IPS-20b (cell line): ENCODE measurements at regions not wholly inside any gene's neighbourhood (a gene's known extent, or its start where the extent isn't known, plus 50 kb on each side); places are given as distances from the start of the nearest gene placed in this dataset.
"Not testable (repeated sequence)": the region's sequence is repeated elsewhere in the genome, so short reads cannot be mapped to it uniquely, and the experiment has no call there.

Experiments used
- H3K27ac ChIP-seq: one replicate; pipeline ENCODE4 v1.5.1; 2013; ENCODE audit warnings: low read length
- H3K27me3 ChIP-seq: 2 replicates; pipeline ENCODE4 v1.6.1; 2013; ENCODE audit warnings: mild to moderate bottlenecking, low read length, inconsistent platforms; ENCODE audit not compliant: insufficient read depth
- H3K36me3 ChIP-seq: 2 replicates; pipeline ENCODE4 v1.6.1; 2013; ENCODE audit warnings: low read depth, mild to moderate bottlenecking, inconsistent platforms, low read length, moderate library complexity; ENCODE audit not compliant: insufficient read depth
- H3K4me1 ChIP-seq: 2 replicates; pipeline ENCODE4 v1.6.1; 2013; ENCODE audit warnings: mild to moderate bottlenecking, control low read depth, inconsistent platforms, low read length, moderate library complexity; ENCODE audit not compliant: insufficient read depth
- H3K4me3 ChIP-seq: 2 replicates; pipeline ENCODE4 v1.5.1; 2013; ENCODE audit warnings: mild to moderate bottlenecking, low read length, inconsistent platforms
- H3K9ac ChIP-seq: 2 replicates; pipeline ENCODE4 v1.6.1; 2013; ENCODE audit warnings: low read depth, mild to moderate bottlenecking, inconsistent platforms, low read length, moderate library complexity
- H3K9me3 ChIP-seq: 2 replicates; pipeline ENCODE4 v1.6.1; 2013; ENCODE audit warnings: mild to moderate bottlenecking, low read depth, low read length, inconsistent platforms; ENCODE audit not compliant: insufficient read depth

DNA sequence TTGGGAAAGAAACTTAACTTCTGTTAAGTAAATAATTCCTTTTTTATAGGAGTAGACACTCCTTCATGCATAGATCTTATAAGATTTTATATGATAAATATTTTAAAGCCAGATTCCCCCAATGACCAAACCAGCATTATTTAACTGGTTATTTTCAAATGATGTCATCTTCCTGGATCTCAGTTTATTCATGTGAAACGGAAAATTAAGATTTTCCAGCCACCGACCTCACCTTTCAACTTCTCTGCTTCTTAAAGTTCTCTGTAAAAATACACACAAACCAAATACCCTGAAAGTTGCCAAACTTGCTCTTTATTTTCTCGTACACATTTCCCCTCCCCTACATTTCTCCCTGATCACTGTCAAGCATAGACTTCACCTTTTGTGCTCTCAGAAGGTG, 364.2 kb downstream of the GALC start:
- Histone ChIP-seq H3K36me3 (no peaks in the 10 kb centered on the region), H3K9me3 (no peaks in the 10 kb centered on the region; the same call in 1 of the 2 replicates), H3K9ac (no peak overlapping the region), H3K27ac (no peak overlapping the region), H3K4me1 (no peaks in the 10 kb centered on the region), H3K27me3 (no peaks in the 10 kb centered on the region), H3K4me3 (no peak overlapping the region)

DNA sequence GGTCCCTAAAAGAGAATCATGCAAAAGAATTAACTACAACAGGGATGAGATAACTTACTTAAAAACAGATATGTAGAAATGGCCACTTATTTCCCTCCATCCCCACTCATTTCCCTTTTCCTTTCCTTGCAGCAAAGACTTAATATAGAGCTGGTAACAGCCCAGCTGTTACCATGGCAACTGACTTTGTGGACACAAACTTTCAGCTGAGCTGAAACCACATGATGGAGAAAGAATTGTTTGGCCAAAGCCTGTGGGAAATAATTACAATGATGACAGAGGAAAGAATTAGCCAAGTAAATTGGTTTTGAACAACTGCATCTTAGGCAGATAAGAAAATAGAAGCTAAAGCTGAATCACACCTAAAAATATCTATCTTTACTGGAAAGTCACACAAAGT, 364.9 kb downstream of the GALC start:
- Histone ChIP-seq H3K27ac (no peak overlapping the region), H3K9me3 (peaks cover under 1% of the 10 kb centered on the region), H3K4me1 (no peaks in the 10 kb centered on the region)

DNA sequence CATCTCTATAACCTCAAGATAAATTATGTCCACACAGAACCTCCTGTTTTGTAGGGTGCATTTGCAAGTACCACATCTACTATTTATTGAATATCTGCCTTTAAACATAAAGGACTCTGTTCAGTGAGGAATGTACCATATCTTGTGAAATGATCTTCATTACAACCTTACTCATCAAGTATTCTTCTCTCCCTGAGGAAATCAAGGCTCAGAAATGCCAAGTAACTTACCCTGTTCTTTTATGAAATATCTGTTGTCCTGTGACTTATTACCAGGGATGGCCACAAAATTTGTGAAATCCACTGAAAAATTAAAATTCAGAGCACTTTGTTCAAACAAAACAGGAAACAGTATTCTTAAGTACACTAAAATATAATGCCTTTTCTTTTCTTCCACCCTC, 366.7 kb downstream of the GALC start:
- H3K9me3 ChIP-seq, result peaks cover 16% of the 10 kb centered on the region
- H3K27me3 ChIP-seq, result no peaks in the 10 kb centered on the region
- H3K4me1 ChIP-seq, result no peaks in the 10 kb centered on the region
- no peak overlapping the region for H3K9ac ChIP-seq
- no peaks in the 10 kb centered on the region for H3K36me3 ChIP-seq
- no peak overlapping the region for H3K27ac ChIP-seq
- H3K4me3 ChIP-seq, result no peak overlapping the region

More for the DNA sequence above, 364.9 kb downstream of the GALC start:
- no peak overlapping the region for H3K4me3 ChIP-seq
- no peaks in the 10 kb centered on the region for H3K36me3 ChIP-seq
- H3K9ac ChIP-seq, result no peak overlapping the region
- H3K27me3 ChIP-seq, result no peaks in the 10 kb centered on the region

DNA sequence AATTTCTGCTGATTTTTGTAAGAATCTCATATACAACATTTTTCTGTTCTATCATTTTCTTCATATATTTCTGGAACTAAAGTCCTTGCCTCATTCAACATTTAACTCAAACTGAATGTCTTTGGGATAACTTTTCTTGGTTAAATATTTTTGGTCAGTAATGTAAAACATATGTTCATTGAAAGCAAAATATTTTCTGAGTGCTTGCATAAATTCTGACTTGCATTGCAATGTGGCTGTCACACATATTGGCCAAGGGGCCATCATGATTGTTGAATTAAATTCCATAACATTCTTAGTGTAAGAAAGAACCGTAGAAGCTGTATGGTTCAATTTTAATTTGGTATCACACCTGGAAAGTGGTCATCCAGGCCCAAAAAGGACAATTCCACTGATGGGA, 369.4 kb downstream of the GALC start:
- Histone ChIP-seq H3K9ac (no peak overlapping the region), H3K4me3 (no peak overlapping the region), H3K9me3 (peaks cover 27% of the 10 kb centered on the region), H3K36me3 (no peaks in the 10 kb centered on the region), H3K4me1 (no peaks in the 10 kb centered on the region), H3K27ac (no peak overlapping the region), H3K27me3 (no peaks in the 10 kb centered on the region)

DNA sequence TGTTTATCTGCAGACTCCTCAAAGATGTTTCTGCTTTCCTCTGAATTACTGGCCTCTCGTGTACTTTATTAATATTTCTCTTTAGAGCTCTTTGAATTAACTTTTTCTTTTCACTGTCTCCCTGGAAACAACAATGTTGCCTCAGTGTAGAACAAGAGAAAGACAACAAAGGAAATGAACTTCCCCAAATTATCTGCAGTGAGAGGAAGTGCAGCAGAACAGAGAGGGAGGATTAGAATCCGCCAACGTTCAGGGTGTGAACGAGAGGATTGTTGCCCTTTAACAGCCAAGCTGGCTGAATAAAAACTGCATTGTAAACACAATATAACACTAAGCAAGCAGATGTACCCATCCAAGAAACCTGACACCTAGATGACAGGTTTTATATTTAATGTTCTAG, 375.9 kb downstream of the GALC start:
- Histone ChIP-seq H3K36me3 (no peaks in the 10 kb centered on the region), H3K27me3 (no peaks in the 10 kb centered on the region), H3K4me3 (no peak overlapping the region), H3K27ac (no peak overlapping the region), H3K4me1 (no peaks in the 10 kb centered on the region), H3K9ac (no peak overlapping the region), H3K9me3 (peaks cover 18% of the 10 kb centered on the region)

DNA sequence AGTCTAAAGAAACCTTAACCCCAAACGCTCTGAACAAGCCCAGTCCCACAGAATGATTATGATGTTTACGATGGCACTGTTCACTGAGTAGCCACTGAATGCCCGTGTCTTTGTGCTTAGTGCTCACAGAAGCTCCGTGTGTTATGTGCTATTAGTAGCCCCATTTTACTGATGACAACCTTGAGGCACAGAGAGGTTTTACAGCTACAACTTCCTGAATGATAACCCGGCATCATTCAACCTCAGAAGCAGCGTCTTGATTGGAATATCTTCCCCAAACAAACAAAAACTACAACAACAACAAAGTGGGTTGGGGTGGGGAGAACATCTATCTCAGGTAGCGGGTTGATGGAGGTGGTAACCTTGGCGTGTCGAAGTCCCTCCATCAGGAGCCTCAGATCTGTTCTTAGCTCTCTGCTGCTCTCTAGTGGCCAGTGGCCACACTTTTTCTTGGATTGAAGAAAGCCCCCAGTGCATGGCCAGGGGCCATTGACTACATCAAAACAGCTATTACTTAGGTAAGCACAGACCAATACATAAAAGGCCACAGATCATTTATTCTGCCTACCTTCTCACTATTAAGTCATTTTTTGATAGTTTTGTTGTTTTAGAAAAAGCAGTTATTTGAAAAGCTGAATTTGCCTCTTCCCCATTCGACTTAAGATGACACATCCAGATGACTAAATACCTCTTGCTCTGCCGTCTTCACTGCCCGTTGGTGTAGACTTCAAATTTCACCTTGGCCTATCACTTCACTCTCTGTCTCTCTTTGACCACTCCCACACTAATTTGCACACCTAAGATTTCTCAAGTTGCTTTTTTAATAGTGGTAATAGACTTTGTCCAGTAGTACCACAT, 376.9 kb downstream of the GALC start:
- Histone ChIP-seq H3K27me3 (no peaks in the 10 kb centered on the region), H3K4me1 (no peaks in the 10 kb centered on the region), H3K4me3 (no peak overlapping the region), H3K9me3 (peaks cover 9% of the 10 kb centered on the region; the same call in 1 of the 2 replicates), H3K36me3 (no peaks in the 10 kb centered on the region), H3K27ac (no peak overlapping the region), H3K9ac (no peak overlapping the region)

DNA sequence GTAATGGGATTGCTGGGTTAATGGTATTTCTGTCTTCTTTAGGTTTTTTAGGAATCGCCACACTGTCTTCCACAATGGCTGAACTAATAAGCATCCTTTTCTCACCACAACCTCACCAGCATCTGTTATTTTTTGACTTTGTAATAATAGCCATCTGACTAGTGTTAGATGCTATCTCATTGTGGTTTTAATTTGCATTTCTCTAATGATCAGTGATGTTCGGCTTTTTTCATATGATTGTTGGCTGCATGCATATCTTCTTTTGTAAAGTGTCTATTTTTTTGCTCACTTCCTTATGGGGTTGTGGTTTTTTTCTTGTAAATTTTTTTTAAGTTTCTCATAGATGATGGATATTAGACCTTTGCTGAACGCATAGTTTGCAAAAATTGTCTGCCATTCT, 377.9 kb downstream of the GALC start:
- H3K27ac ChIP-seq, result no peak overlapping the region
- no peak overlapping the region for H3K9ac ChIP-seq

DNA sequence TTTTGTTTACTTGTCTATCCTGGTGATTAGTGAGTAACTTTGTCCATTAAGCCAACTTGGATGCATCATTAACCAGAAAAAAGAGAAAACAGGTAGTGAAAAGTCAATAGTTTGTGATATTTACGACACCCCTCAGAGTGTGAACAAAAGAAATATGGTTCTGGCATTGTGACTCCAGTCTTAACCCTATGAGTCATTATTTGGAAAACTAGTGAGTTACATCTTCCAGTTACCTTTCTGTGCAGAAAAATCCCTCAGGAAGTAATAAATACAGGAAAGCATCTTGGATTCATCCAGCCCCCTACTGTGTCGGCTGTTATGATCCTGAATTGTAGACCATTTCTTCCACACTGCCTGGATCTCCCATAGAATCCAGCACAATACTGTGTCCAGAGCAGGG, 379.1 kb downstream of the GALC start:
- H3K27me3 ChIP-seq, result no peaks in the 10 kb centered on the region
- H3K4me3 ChIP-seq, result no peak overlapping the region
- no peaks in the 10 kb centered on the region for H3K4me1 ChIP-seq
- 0 out of 2 replicates have a peak, but pooled peaks cover 6% of the 10 kb centered on the region for H3K9me3 ChIP-seq
- no peaks in the 10 kb centered on the region for H3K36me3 ChIP-seq
- no peak overlapping the region for H3K9ac ChIP-seq
- H3K27ac ChIP-seq, result no peak overlapping the region

More for the DNA sequence above, 377.9 kb downstream of the GALC start:
- H3K4me3 ChIP-seq, result no peak overlapping the region
- no peaks in the 10 kb centered on the region for H3K4me1 ChIP-seq
- peaks cover under 1% of the 10 kb centered on the region; the same call in 1 of the 2 replicates for H3K9me3 ChIP-seq
- H3K27me3 ChIP-seq, result no peaks in the 10 kb centered on the region
- H3K36me3 ChIP-seq, result no peaks in the 10 kb centered on the region

DNA sequence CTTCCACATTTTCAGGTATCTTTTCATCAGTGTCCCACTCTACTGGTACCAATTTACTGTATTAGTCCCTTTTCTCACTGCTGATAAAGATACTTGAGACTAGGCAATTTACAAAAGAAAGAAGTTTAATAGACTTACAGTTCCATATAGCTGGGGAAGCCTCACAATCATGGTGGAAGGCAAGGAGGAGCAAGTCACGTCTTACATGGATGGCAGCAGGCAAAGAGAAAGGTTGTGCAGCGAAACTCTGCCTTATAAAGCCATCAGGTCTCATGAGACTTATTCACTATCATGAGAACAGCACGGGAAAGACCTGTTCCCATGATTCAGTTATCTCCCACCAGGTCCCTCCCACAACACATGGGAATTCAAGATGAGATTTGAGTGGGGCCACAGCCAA, 385.9 kb downstream of the GALC start:
- not testable (repeated sequence) for H3K9ac ChIP-seq, H3K27ac ChIP-seq, H3K27me3 ChIP-seq, H3K4me3 ChIP-seq, H3K4me1 ChIP-seq, H3K36me3 ChIP-seq
- peaks cover 40% of the 10 kb centered on the region for H3K9me3 ChIP-seq

DNA sequence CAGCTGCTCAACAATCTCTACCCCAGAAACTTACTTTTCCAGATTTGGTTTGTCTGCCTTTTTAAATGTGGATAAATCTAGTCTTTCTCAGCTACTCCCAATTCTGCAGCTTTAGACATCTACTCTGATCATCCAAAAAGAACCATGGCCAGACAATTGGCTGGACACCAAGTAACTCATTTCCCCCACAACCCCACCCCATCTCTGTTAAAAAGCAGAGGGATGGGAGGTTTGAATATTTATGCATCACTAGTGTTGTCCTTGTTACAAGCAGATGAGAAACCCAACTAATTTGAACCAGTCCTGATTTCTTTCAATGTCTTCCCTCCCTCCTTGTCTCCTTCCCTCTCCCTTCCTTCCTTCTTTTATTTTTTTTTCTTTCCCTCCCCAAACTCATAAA, 391.9 kb downstream of the GALC start:
- Histone ChIP-seq H3K27ac (no peak overlapping the region), H3K9me3 (peaks cover 34% of the 10 kb centered on the region)

DNA sequence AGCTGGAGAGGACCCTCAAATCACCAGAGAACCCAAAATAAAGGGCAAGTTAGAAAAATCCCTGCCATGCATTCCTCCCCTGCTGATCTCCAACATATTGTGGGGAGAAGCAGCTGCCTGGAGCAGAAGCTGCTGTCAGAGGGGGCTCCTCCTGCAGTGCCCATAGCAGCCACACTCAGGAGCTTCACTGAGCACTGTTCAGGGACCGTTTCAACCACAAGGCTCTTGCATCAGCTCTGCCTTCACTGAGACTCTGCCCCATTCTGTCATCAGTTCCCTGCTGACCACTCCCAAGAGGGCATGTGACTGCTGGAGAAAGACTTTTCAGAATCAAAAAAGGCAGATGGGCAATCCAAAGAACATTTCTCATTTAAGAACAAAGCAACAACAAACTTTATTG, 392.7 kb downstream of the GALC start:
- peaks cover 26% of the 10 kb centered on the region for H3K9me3 ChIP-seq
- H3K27me3 ChIP-seq, result no peaks in the 10 kb centered on the region
- H3K4me3 ChIP-seq, result no peak overlapping the region
- H3K4me1 ChIP-seq, result no peaks in the 10 kb centered on the region
- H3K36me3 ChIP-seq, result no peaks in the 10 kb centered on the region
- no peak overlapping the region for H3K27ac ChIP-seq
- no peak overlapping the region for H3K9ac ChIP-seq

More for the DNA sequence above, 391.9 kb downstream of the GALC start:
- H3K4me1 ChIP-seq, result no peaks in the 10 kb centered on the region
- H3K4me3 ChIP-seq, result no peak overlapping the region
- H3K36me3 ChIP-seq, result no peaks in the 10 kb centered on the region
- H3K9ac ChIP-seq, result no peak overlapping the region
- no peaks in the 10 kb centered on the region for H3K27me3 ChIP-seq

DNA sequence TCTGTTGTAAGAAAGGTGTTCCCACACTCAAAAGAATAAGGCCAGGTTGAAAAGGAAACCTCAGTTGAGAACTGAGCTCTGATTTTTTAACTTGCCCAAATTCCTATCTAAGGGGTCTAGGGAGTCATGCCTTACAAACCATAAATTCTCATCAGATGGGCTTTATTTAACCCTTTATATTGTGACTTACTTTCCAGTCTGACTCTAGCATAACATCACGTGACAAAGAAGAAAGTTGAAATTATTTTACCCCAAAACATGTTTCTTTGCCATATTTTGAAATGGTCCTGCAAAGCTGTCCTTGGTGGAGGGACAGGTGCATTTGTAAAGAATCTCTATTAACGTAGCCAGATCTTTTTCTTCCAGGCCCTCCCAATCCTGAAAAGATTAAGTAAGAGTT, 411.7 kb downstream of the GALC start:
- no peak overlapping the region for H3K27ac ChIP-seq
- H3K9ac ChIP-seq, result no peak overlapping the region
- no peaks in the 10 kb centered on the region for H3K9me3 ChIP-seq
- no peaks in the 10 kb centered on the region for H3K36me3 ChIP-seq
- no peaks in the 10 kb centered on the region for H3K27me3 ChIP-seq
- H3K4me1 ChIP-seq, result no peaks in the 10 kb centered on the region
- H3K4me3 ChIP-seq, result no peak overlapping the region
